NCI-H526 (cell line): ENCODE measurements at regions not wholly inside any gene's neighbourhood (a gene's known extent, or its start where the extent isn't known, plus 50 kb on each side); places are given as distances from the start of the nearest gene placed in this dataset.
A peak's percentile ranks its signal among the peaks of the same experiment; 100 is the strongest.

Source experiments
- DNase-seq, 2 experiments: peaks; one replicate each; lab custom pipeline; 2025; lab: John Stamatoyannopoulos, UW

- DNase-seq: no peak
These were observed 77.9 kb downstream of the PSMG1 start for GRCh38 chr21:39105341-39105765.

DNA sequence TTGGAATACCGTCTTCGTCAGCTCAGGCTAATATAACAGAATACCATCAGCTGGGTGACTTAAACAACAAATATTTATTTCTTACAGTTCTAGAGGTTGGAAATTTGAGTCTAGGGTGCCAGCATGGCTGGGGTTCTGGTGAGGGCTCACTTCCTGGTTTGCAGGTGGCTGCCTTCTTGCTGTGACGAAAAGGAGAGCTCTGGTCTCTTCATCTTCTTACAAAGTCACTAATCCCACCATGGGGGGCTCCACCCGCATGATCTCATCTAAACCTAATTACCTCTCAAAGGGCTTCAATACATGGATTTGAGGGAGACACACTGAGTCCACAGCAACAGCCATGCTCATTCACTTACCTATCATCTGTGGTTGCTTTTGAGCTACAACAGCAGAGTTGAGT, 78.3 kb downstream of the PSMG1 start:
- no peak for DNase-seq

DNA sequence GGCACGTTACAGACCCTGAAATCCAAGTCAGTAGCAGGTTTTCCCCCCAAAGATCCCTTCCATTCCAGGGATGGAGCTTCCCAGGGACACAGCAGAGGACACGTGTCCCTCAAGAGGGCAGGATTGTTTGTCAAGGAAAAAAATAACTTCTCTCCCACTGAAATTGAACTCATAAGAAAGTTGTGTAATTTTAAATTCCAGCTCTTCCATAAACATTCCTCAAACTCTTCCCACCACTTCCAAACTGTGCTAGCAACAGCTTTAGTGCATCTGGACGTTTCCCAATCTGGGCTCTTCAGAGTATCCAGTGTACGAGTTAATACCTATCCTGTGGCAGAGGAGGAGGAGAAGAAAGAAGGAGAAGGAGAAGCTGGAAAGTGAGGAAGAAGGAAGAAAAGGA, 79.6 kb downstream of the PSMG1 start:
- no peak for DNase-seq

DNA sequence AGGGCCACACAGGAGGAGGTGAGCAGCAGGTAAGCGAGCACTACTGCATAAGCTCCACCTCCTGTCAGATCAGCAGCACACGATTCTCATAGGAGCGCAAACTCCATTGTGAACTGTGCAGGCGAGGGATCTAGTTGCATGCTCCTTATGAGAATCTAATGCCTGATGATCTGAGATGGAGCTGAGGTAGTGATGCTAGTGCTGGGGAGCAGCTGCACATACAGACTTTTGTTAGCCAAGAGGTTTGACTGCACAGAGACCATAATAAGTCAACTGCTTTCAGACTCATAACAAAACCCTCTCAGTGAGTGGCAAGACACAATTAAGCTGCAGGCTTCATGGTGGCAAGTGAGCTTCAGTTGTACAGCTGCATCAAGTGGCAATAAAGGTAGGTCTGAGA, 83.4 kb downstream of the PSMG1 start:
- DNase-seq: no peak

DNA sequence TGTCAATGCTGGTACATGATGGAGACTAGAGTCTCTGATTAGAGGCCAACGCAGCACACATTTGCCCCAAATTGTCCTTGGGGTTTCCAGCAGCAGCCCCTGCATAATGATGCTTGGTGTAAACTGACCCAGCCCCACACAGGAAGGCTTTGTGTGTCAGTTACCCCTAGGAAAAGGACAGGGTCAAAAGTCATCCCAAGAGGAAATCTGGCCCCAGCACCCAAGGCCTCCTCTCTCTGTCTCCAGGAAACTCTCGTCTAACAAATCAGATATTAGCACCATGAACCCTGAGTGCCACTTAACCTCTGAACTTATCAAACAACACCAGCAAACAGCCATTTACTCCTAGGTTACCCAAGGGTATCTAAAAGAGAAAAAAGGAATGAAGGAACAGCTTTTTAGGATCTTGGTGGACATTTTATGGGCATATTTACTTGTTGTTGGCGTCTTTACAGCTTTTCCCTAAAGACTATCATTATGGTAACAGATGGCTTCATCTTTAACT, 84.5 kb downstream of the PSMG1 start:
- no peak for DNase-seq

DNA sequence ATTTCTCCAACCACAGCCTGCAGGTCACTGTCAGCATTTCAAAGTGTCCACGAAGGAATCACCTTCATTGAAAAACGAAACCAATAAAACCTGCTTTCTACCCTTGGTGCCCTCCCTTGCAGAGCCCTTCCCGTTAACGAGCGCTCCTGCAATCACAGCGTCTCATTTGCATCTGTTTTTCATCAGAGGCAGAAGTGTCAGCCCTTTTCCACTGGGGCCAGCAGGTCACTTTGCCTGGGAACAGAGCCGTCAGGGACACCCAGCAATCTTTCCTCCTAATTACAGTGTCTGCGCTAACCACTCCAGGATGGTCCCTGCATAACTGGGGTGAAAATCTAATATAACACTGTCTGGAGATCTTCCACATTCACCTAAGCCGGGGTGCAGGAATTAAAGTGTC, 85.3 kb downstream of the PSMG1 start:
- DNase-seq: peak; percentile 4 to 67

DNA sequence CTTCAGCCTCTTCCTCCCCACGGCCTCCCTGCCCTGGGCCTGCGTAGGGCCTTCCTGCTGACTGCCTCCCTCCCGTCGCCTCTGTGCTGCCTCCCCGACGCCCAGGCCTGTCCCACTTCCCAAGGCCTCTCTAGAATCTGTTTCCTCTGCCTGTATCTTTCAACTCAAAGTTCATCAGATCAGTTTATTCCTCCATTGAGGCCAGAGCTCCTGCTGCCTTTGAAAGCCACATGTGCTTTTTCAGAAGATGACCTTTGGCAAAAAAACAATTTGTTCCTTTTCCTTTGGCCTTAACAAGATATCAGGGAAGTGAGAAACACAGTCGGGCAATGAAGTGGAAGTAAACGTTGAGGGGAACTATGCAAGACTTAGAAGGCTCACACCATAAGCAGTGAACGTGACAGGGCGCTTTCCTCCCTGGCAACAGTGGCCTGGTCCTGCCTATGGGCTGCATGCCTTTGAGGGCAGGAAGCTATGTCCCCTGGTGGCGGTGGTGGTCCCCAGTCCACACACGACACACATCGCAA, 85.9 kb downstream of the PSMG1 start:
- no peak for DNase-seq

DNA sequence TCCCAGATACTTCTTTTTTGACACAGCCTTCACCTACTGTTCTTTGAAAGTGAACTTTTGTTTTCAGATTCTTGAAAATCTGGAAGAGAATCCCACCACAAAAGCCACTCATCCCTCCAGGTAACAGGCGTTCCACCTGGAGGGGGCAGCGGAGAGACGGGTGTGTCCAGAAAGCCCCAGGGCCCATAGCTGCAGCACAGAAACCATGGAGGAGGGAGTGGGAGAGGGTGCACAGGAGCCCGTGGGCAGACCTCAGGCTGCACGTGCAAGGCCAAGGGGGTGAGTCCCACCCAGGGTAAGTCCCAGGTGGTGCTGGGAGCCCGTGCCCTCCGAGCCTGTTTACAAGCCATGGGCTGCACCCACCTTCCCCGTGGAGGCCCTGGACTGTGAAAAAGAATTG, 86.5 kb downstream of the PSMG1 start:
- peak in 1 of 2 experiments; percentile 14 for DNase-seq

DNA sequence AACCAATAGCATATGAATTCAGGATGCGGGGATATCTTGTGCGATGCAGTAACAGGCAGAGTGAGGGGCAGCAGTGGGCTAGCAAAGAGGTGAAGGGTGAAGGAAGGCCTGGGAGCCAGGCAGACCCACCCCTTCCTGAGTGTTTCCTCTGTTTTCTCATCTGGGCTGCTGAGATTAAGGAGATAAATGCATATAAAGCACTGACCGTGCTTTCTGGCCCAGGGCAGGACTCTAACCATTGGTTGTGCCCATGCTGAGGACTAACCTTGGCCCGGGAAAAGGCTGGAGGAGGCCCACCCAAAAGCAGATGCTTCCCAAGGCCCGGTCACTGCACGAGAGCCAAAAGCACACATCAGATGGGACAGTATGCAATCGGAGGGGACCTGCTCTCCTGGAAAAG, 87.6 kb downstream of the PSMG1 start:
- no peak for DNase-seq

DNA sequence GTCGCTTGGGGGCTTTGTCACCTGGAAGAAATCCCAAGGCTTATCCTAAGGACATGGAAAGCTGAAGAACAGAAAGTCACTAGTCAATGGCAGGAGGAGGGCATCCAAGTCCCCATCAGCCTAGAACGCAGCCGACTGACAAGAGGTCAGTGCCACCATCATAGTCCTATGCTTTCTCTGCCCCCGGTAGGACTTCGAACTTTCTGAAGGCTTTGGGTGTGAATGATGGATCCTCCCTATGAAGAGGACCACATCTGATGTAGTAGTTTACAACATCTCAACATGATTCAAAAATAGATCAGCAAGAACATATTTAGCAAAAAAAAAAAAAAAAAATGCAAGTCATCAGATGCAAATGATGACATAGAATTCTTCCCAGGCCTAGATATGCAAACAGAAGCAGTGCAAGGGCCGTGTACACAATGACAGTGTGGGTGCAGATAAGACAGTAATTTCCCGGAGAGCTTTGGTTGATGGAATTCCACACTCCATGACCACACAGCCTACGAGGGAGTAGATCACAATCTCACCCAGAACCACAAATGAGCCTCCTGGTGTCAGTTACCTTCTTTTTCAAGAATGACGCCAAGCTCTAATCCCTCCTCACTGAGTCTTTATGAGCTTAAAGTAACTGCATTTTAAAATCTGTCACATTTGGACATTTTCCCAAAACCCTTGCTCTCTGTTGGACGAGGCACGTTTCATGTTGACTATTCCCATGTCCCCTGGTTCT, 88.2 kb downstream of the PSMG1 start:
- peak; percentile 37 to 46 for DNase-seq

GRCh38 chr21:39094087-39094780, 89.0 kb downstream of the PSMG1 start:
- no peak for DNase-seq

GRCh38 chr21:39093526-39093925, 89.7 kb downstream of the PSMG1 start:
- no peak for DNase-seq

GRCh38 chr21:39088831-39089380, 94.3 kb downstream of the PSMG1 start:
- DNase-seq: no peak

- DNase-seq: no peak
These were observed 95.2 kb downstream of the PSMG1 start for GRCh38 chr21:39088031-39088370.

DNA sequence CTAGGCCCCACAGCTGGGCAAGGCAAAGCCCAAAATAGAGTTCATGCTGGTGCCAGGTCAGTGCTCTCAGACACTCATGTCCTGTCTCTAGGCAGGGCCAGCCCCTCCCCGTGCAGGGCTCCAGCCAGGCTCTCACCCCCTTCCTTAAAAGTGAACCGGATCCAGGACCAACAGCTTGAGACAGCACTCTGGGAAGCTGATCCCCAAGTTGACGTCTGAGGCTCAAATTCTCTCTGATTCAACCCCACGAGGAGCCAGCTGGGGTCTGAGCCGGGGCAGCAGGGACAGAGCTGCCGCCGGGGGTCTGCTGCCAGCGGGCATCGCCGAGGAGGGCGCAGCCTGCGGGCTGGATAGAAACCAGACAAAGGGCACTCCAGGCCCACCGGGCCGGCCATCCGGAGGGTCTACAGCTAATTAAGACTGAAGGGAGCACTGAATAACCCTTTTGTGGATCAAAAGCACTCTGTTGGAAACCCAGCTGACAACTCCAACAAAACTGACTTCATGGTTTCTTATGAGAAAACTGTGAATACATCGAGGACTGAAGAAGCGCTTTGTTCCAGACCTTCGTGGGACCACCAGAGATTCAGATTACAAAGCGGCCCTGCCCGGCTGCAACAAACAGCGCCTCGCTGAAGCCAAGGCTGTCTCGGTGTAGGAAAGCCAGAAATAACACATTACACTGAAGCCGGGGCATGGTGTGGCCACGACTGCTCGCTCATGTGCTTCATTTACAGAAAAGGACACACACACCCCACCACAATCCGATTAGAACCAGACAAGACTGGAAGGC, 95.8 kb downstream of the PSMG1 start:
- no peak for DNase-seq

- DNase-seq: no peak
These were observed 96.7 kb downstream of the PSMG1 start for GRCh38 chr21:39086547-39086946.

DNA sequence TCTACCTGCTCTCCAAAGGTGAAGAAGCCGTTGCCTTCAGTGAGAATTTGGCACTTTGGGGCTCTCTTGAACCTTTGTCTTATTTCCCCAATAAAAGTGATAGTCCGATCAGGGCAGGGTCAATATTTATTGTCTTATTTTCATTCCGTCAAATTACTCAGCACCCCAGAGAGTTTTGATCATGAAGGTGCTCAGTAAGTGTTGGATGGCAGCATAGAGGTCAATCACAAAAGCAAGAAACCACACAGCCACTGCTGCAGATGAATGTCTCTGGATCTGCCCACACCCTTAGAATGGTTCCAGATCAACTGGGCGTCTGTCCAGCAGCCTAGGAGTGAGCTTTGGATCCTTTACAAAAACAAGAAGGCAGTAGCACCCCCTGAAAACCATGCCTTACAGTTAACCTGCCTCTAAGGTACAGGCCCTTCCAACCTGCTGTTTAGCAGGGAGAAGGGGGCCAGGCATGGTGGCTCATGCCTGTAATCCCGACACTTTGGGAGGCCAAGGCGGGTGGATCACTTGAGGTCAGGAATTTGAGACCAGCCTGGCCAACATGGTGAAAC, 97.3 kb downstream of the PSMG1 start:
- DNase-seq: no peak

- DNase-seq: no peak
These were observed 98.1 kb downstream of the PSMG1 start for GRCh38 chr21:39084979-39085729.

DNA sequence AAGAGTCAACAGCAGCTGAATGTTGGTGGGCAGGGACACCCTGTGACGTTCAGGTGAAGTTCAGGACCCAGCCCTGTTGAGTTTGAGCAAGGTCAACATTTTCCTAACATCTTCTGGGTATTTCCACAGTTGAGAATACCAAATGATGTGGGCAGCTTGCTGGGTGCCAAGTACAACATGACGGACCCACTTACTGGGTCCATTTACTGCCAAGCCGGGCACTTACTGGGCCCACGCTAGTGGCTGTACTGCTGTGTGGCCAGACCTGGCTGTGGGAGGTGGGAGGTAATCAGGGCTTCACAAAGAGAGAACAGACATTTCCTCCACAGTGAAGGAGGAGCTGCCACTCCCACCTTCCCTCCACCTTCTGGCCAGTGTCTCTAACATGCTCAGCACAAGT, 99.2 kb downstream of the PSMG1 start:
- DNase-seq: no peak

GRCh38 chr21:39083377-39084008, 99.8 kb downstream of the PSMG1 start:
- DNase-seq: no peak
